ENCODE measurements at regions not wholly inside any gene's neighbourhood (a gene's known extent, or its start where the extent isn't known, plus 50 kb on each side); places are given as distances from the start of the nearest gene placed in this dataset.

GRCh38 chr13:73195091-73195490, 136.3 kb downstream of the KLF5 start:
- H3K9me3 Mint-ChIP-seq (ENCODE audit: unreplicated experiment) = peaks cover 11% of the 10 kb centered on the region
- DNase-seq (ENCODE audit: unreplicated experiment) = no peak
- ChIA-PET POLR2A (interaction anchor here (1.0 to 2.7 kb wide), 6 partner anchors 18 to 137 kb away, joined by 3 to 12 read pairs (median 6); partner anchors contain the start of gene KLF5), CTCF (interaction anchor here (0.9 kb wide), 1 partner anchor 227 kb away, joined by 4 read pairs; no protein-coding TSS in a partner anchor)
- H3K27me3 Mint-ChIP-seq (ENCODE audit: insufficient read depth, unreplicated experiment) = no peaks in the 10 kb centered on the region
- TF ChIP-seq CTCF (IDR thresholded peaks at IDR 0.05; ENCODE audit: unreplicated experiment) = no peak
- intact Hi-C loops (cut with micrococcal nuclease) = no loop called here
- H3K4me3 Mint-ChIP-seq (ENCODE audit: unreplicated experiment) = no peak overlapping the region
- peaks cover 6% of the 10 kb centered on the region for H3K36me3 Mint-ChIP-seq (ENCODE audit: insufficient read depth, unreplicated experiment)
- BruUV-seq (replicated peaks) = no TSS peak
- H3K27ac Mint-ChIP-seq (ENCODE audit: low read depth, unreplicated experiment) = no peak overlapping the region
- H3K4me1 Mint-ChIP-seq (ENCODE audit: insufficient read depth, unreplicated experiment) = peaks cover 21% of the 10 kb centered on the region

DNA sequence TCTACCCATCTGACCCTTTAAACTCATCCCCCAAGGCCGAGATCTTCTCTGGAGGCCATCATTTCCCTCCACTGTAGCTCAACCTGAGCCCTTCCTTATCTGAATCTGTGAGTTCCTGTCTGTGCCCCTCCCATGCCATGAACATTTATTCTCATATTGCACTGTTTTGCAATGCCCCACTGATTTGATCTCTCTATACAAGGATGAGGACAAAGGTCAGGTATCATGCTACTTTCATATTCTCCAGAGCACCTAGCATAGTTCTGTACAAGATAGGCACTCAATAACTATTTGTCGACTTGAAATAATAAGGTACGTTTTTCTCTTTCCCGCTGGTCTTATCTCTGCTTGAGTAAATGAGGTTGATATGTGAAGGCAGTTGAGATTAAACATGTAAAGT, 135.5 kb downstream of the KLF5 start:
- no peak for TF ChIP-seq CTCF (IDR thresholded peaks at IDR 0.05; ENCODE audit: unreplicated experiment)
- peaks cover 21% of the 10 kb centered on the region for H3K4me1 Mint-ChIP-seq (ENCODE audit: insufficient read depth, unreplicated experiment)
- BruUV-seq (replicated peaks) = no TSS peak
- no peak for DNase-seq (ENCODE audit: unreplicated experiment)
- CTCF ChIA-PET = interaction anchor here (0.7 to 0.9 kb wide), 2 partner anchors 55 to 228 kb away, joined by 3 to 4 read pairs; no protein-coding TSS in a partner anchor
- no peaks in the 10 kb centered on the region for H3K27me3 Mint-ChIP-seq (ENCODE audit: insufficient read depth, unreplicated experiment)
- H3K4me3 Mint-ChIP-seq (ENCODE audit: unreplicated experiment) = no peak overlapping the region
- H3K27ac Mint-ChIP-seq (ENCODE audit: low read depth, unreplicated experiment) = no peak overlapping the region
- intact Hi-C loops (cut with micrococcal nuclease) = no loop called here
- POLR2A ChIA-PET = interaction anchor here (1.0 to 2.7 kb wide), 4 partner anchors 17 to 136 kb away, joined by 4 to 12 read pairs (median 6); partner anchors contain the start of gene KLF5
- peaks cover 11% of the 10 kb centered on the region for H3K9me3 Mint-ChIP-seq (ENCODE audit: unreplicated experiment)
- peaks cover 6% of the 10 kb centered on the region for H3K36me3 Mint-ChIP-seq (ENCODE audit: insufficient read depth, unreplicated experiment)

- H3K27ac Mint-ChIP-seq (ENCODE audit: low read depth, unreplicated experiment) = no peak overlapping the region
- peaks cover 6% of the 10 kb centered on the region for H3K36me3 Mint-ChIP-seq (ENCODE audit: insufficient read depth, unreplicated experiment)
- no peak overlapping the region for H3K4me3 Mint-ChIP-seq (ENCODE audit: unreplicated experiment)
- POLR2A ChIA-PET = interaction anchor here (0.6 to 2.7 kb wide), 3 partner anchors 112 to 646 kb away, joined by 3 to 12 read pairs (median 3); no protein-coding TSS in a partner anchor
- BruUV-seq (replicated peaks) = no TSS peak
- no peak for TF ChIP-seq CTCF (IDR thresholded peaks at IDR 0.05; ENCODE audit: unreplicated experiment)
- CTCF ChIA-PET = no interaction called here
- no peak for DNase-seq (ENCODE audit: unreplicated experiment)
- H3K9me3 Mint-ChIP-seq (ENCODE audit: unreplicated experiment) = peaks cover 11% of the 10 kb centered on the region
- H3K4me1 Mint-ChIP-seq (ENCODE audit: insufficient read depth, unreplicated experiment) = peaks cover 23% of the 10 kb centered on the region
- intact Hi-C loops (cut with micrococcal nuclease) = no loop called here
- H3K27me3 Mint-ChIP-seq (ENCODE audit: insufficient read depth, unreplicated experiment) = no peaks in the 10 kb centered on the region
These were observed 134.7 kb downstream of the KLF5 start for GRCh38 chr13:73193554-73193953.

- Mint-ChIP-seq H3K4me1 (ENCODE audit: insufficient read depth, unreplicated experiment) (peaks cover 29% of the 10 kb centered on the region), H3K36me3 (ENCODE audit: insufficient read depth, unreplicated experiment) (no peaks in the 10 kb centered on the region), H3K9me3 (ENCODE audit: unreplicated experiment) (peaks cover 11% of the 10 kb centered on the region), H3K27ac (ENCODE audit: low read depth, unreplicated experiment) (peak overlapping the region; percentile 55), H3K4me3 (ENCODE audit: unreplicated experiment) (no peak overlapping the region), H3K27me3 (ENCODE audit: insufficient read depth, unreplicated experiment) (no peaks in the 10 kb centered on the region)
- ChIA-PET CTCF (interaction anchor here (0.6 to 1.6 kb wide), 5 partner anchors 11 to 271 kb away, joined by 3 to 8 read pairs (median 3); no protein-coding TSS in a partner anchor), POLR2A (interaction anchor here (1.0 to 4.7 kb wide), 15 partner anchors 10 to 214 kb away, joined by 3 to 32 read pairs (median 5); partner anchors contain the start of gene KLF5)
- BruUV-seq (replicated peaks) = no TSS peak
- DNase-seq (ENCODE audit: unreplicated experiment) = no peak
- intact Hi-C loops (cut with micrococcal nuclease) = no loop called here
- no peak for TF ChIP-seq CTCF (IDR thresholded peaks at IDR 0.05; ENCODE audit: unreplicated experiment)
These were observed 131.7 kb downstream of the KLF5 start for GRCh38 chr13:73190477-73190876.
